CD14-positive monocyte (primary cell): ENCODE measurements at regions not wholly inside any gene's neighbourhood (a gene's known extent, or its start where the extent isn't known, plus 50 kb on each side); places are given as distances from the start of the nearest gene placed in this dataset.

Experiments
- DNase-seq, 3 donors: peaks; one replicate each; pipeline ENCODE4 v3.0.0-alpha.2; 2011 to 2022
- H2AFZ ChIP-seq: 2 replicates; pipeline ENCODE4 v1.6.0; 2012; ENCODE audit warnings: mild to moderate bottlenecking, low read depth, low read length, inconsistent platforms; ENCODE audit not compliant: insufficient read depth, poor library complexity, severe bottlenecking
- H3K27ac ChIP-seq, 2 donors: 1 replicate in 1 of 2; 2 replicates in 1 of 2; pipeline ENCODE4 v1.5.1; 2012 to 2013; ENCODE audit warnings: low read length in 2 of 2, control low read depth in 1 of 2, inconsistent platforms in 1 of 2, low read depth in 1 of 2, mild to moderate bottlenecking in 1 of 2
- H3K27me3 ChIP-seq, 2 donors: one replicate each; pipeline versions ENCODE4 v1.6.0 to v1.6.1; 2011 to 2013; ENCODE audit warnings: low read length in 2 of 2; ENCODE audit not compliant: control insufficient read depth in 2 of 2, insufficient read depth in 2 of 2
- H3K36me3 ChIP-seq, 2 donors: replicated peaks in 1 of 2; 1 replicate in 1 of 2; 2 replicates in 1 of 2; pipeline versions ENCODE4 v1.5.1 to v1.6.1; 2012 to 2013; ENCODE audit warnings: low read length in 2 of 2, control low read depth in 1 of 2, inconsistent platforms in 1 of 2, mild to moderate bottlenecking in 1 of 2; ENCODE audit not compliant: insufficient read depth in 2 of 2, control insufficient read depth in 1 of 2
- H3K4me1 ChIP-seq, 2 donors: 1 replicate in 1 of 2; 2 replicates in 1 of 2; pipeline versions ENCODE4 v1.5.1 to v1.6.1; 2012 to 2013; ENCODE audit warnings: low read length in 2 of 2, control low read depth in 1 of 2, inconsistent platforms in 1 of 2, mild to moderate bottlenecking in 1 of 2, moderate library complexity in 1 of 2; ENCODE audit not compliant: insufficient read depth in 2 of 2, control insufficient read depth in 1 of 2
- H3K4me2 ChIP-seq: replicated peaks from 2 replicates; pipeline ENCODE3; 2012; ENCODE audit warnings: low read length, moderate library complexity, mild to moderate bottlenecking; ENCODE audit not compliant: poor library complexity, severe bottlenecking; ENCODE audit errors: extremely low read depth
- H3K4me3 ChIP-seq, 3 experiments: fragments of 200-600 bp in 1 of 3; sonication (generic) in 1 of 3; replicated peaks in 1 of 3; 1 replicate in 2 of 3; 2 replicates in 1 of 3; pipeline ENCODE4 v1.5.1; 2011 to 2013; ENCODE audit warnings: low read length in 3 of 3, mild to moderate bottlenecking in 3 of 3, control low read depth in 2 of 3, low read depth in 2 of 3, inconsistent platforms in 1 of 3, moderate library complexity in 1 of 3
- H3K79me2 ChIP-seq: 2 replicates; pipeline ENCODE4 v1.6.0; 2012; ENCODE audit warnings: mild to moderate bottlenecking, control low read depth, inconsistent platforms, low read length, moderate library complexity; ENCODE audit not compliant: insufficient read depth
- H3K9ac ChIP-seq: 2 replicates; pipeline ENCODE4 v1.6.0; 2017; ENCODE audit warnings: low read length, mild to moderate bottlenecking; ENCODE audit not compliant: insufficient read depth, poor library complexity, severe bottlenecking
- H3K9me3 ChIP-seq, 2 donors: replicated peaks in 1 of 2; 1 replicate in 1 of 2; 2 replicates in 1 of 2; pipeline versions ENCODE4 v1.5.1 to v1.6.1; 2012 to 2013; ENCODE audit warnings: low read length in 2 of 2, control low read depth in 1 of 2; ENCODE audit not compliant: control insufficient read depth in 1 of 2, insufficient read depth in 1 of 2
- H4K20me1 ChIP-seq: 2 replicates; pipeline ENCODE4 v1.6.0; 2012; ENCODE audit warnings: mild to moderate bottlenecking, low read length, control low read depth, moderate library complexity; ENCODE audit not compliant: insufficient read depth
- H3K27ac Mint-ChIP-seq, 7 donors: one replicate each; pipeline ENCODE4 v1.8.0; 2020; ENCODE audit warnings: mild to moderate bottlenecking in 7 of 7, mixed read lengths in 7 of 7, moderate library complexity in 6 of 7, inconsistent platforms in 2 of 7
- H3K27me3 Mint-ChIP-seq, 3 donors: one replicate each; pipeline ENCODE4 v1.8.0; 2021 to 2022; ENCODE audit warnings: low read depth in 3 of 3, mild to moderate bottlenecking in 3 of 3, mixed read lengths in 3 of 3, moderate library complexity in 3 of 3, inconsistent platforms in 1 of 3
- H3K36me3 Mint-ChIP-seq, 2 donors: one replicate each; pipeline ENCODE4 v1.8.0; 2020; ENCODE audit warnings: mixed read lengths in 2 of 2, inconsistent platforms in 1 of 2, mild to moderate bottlenecking in 1 of 2
- H3K4me1 Mint-ChIP-seq: one replicate; pipeline ENCODE4 v1.8.0; 2020; ENCODE audit warnings: mild to moderate bottlenecking, mixed read lengths
- H3K4me3 Mint-ChIP-seq, 2 donors: one replicate each; pipeline ENCODE4 v1.8.0; 2020; ENCODE audit warnings: mild to moderate bottlenecking in 2 of 2, mixed read lengths in 2 of 2, moderate library complexity in 1 of 2
- H3K9me3 Mint-ChIP-seq, 7 donors: one replicate each; pipeline ENCODE4 v1.8.0; 2020 to 2022; ENCODE audit warnings: mixed read lengths in 7 of 7, mild to moderate bottlenecking in 6 of 7, moderate library complexity in 6 of 7, inconsistent platforms in 2 of 7
- CTCF ChIP-seq: fragments of 200-600 bp; IDR thresholded peaks from one replicate; pipeline ENCODE4 v1.8.0; 2022; ENCODE audit warnings: antibody characterized with exemption, mild to moderate bottlenecking
- WGBS: methylation state at CpG from one replicate; pipeline ENCODE4 v1.1.5; 2013; ENCODE audit warnings: missing lambda C conversion rate; ENCODE audit not compliant: insufficient coverage; 5-methylcytosine and 5-hydroxymethylcytosine counted together
- intact Hi-C, 2 donors: fragments of 100-400 bp; cut with micrococcal nuclease; formaldehyde crosslinking; loops; one replicate each; pipeline versions ENCODE4 v1.15.0 to v1.15.1; 2023

- H3K4me1 Mint-ChIP-seq, result no peaks in the 10 kb centered on the region
- Histone ChIP-seq H3K79me2 (no peaks in the 10 kb centered on the region), H3K9ac (no peak overlapping the region), H4K20me1 (no peaks in the 10 kb centered on the region), H3K4me3 (no peak overlapping the region), H3K4me2 (no peak overlapping the region), H3K4me1 (no peaks in the 10 kb centered on the region), H3K36me3 (no peaks in the 10 kb centered on the region), H3K27ac (no peak overlapping the region), H3K9me3 (peaks cover 0 to 2% of the 10 kb centered on the region in 2 donors), H2AFZ (no peak overlapping the region), H3K27me3 (no peaks in the 10 kb centered on the region)
- H3K4me3 Mint-ChIP-seq, result no peak overlapping the region
- no peak overlapping the region for H3K27ac Mint-ChIP-seq
- DNase-seq, result no peak
- intact Hi-C loops, result no loop called here
- H3K9me3 Mint-ChIP-seq, result peaks cover 0 to 6% (median 3%) of the 10 kb centered on the region in 7 donors
- no peaks in the 10 kb centered on the region for H3K36me3 Mint-ChIP-seq
- peaks cover 0 to 3% (median 2%) of the 10 kb centered on the region in 3 donors for H3K27me3 Mint-ChIP-seq
- no peak for TF ChIP-seq CTCF
Measured at GRCh38 chr7:79749856-79750255, 296.4 kb upstream of the MAGI2 start.

- peaks cover 0 to 11% (median 3%) of the 10 kb centered on the region in 7 donors for H3K9me3 Mint-ChIP-seq
- H3K27ac Mint-ChIP-seq, result no peak overlapping the region
- TF ChIP-seq CTCF, result no peak
- Histone ChIP-seq H3K4me1 (no peaks in the 10 kb centered on the region), H3K9me3 (peaks cover 0 to 4% of the 10 kb centered on the region in 2 donors), H3K36me3 (no peaks in the 10 kb centered on the region), H3K4me2 (no peak overlapping the region), H3K27ac (no peak overlapping the region), H3K9ac (no peak overlapping the region), H2AFZ (no peak overlapping the region), H3K27me3 (no peaks in the 10 kb centered on the region), H3K79me2 (no peaks in the 10 kb centered on the region), H4K20me1 (no peaks in the 10 kb centered on the region), H3K4me3 (no peak overlapping the region)
- no peaks in the 10 kb centered on the region for H3K36me3 Mint-ChIP-seq
- peaks cover 0 to 2% (median 1%) of the 10 kb centered on the region in 3 donors for H3K27me3 Mint-ChIP-seq
- DNase-seq, result no peak
- intact Hi-C loops, result no loop called here
- no peak overlapping the region for H3K4me3 Mint-ChIP-seq
- WGBS, result no CpG with 5 or more reads among the region's 3 CpGs
- H3K4me1 Mint-ChIP-seq, result no peaks in the 10 kb centered on the region
Measured at GRCh38 chr7:79741684-79742083, 288.2 kb upstream of the MAGI2 start.
